Mesendoderm (in vitro differentiated cells): ENCODE measurements at regions not wholly inside any gene's neighbourhood (a gene's known extent, or its start where the extent isn't known, plus 50 kb on each side); places are given as distances from the start of the nearest gene placed in this dataset.

Experiments used
- DNase-seq: peaks from one replicate; pipeline ENCODE4 v3.0.0; 2013
- H2AK5ac ChIP-seq: 2 replicates; pipeline ENCODE4 v1.6.1; 2013; ENCODE audit warnings: low read length, inconsistent platforms
- H2BK120ac ChIP-seq: 2 replicates; pipeline ENCODE4 v1.6.1; 2013; ENCODE audit warnings: low read depth, mild to moderate bottlenecking, low read length, moderate library complexity, mixed read lengths
- H2BK15ac ChIP-seq: replicated peaks from 2 replicates; pipeline ENCODE4 v1.6.1; 2013; ENCODE audit warnings: low read depth, mild to moderate bottlenecking, moderate library complexity
- H2BK5ac ChIP-seq: 2 replicates; pipeline ENCODE4 v1.6.1; 2013; ENCODE audit warnings: low read length, inconsistent platforms
- H3K18ac ChIP-seq: 2 replicates; pipeline ENCODE4 v1.6.1; 2013; ENCODE audit warnings: mild to moderate bottlenecking, low read length, mixed read lengths
- H3K23ac ChIP-seq: one replicate; pipeline ENCODE4 v1.6.1; 2013; ENCODE audit warnings: low read length
- H3K27ac ChIP-seq: 2 replicates; pipeline ENCODE4 v1.5.1; 2013; ENCODE audit warnings: low read depth, mild to moderate bottlenecking, inconsistent platforms, low read length, moderate library complexity
- H3K27me3 ChIP-seq: 2 replicates; pipeline ENCODE4 v1.6.1; 2013; ENCODE audit warnings: low read length, control low read depth, mild to moderate bottlenecking, inconsistent platforms; ENCODE audit not compliant: insufficient read depth, poor library complexity
- H3K36me3 ChIP-seq: 2 replicates; pipeline ENCODE4 v1.6.1; 2013; ENCODE audit warnings: low read length, inconsistent platforms; ENCODE audit not compliant: control insufficient read depth, insufficient read depth
- H3K4ac ChIP-seq: one replicate; pipeline ENCODE4 v1.6.1; 2013; ENCODE audit warnings: low read depth, mild to moderate bottlenecking, low read length, moderate library complexity
- H3K4me1 ChIP-seq: 2 replicates; pipeline ENCODE4 v1.6.1; 2013; ENCODE audit warnings: low read depth, low read length, inconsistent platforms; ENCODE audit not compliant: control insufficient read depth
- H3K4me2 ChIP-seq: 2 replicates; pipeline ENCODE4 v1.6.1; 2013; ENCODE audit warnings: low read length
- H3K4me3 ChIP-seq: 2 replicates; pipeline ENCODE4 v1.5.1; 2013; ENCODE audit warnings: mild to moderate bottlenecking, low read length
- H3K56ac ChIP-seq: one replicate; pipeline ENCODE4 v1.6.1; 2013; ENCODE audit warnings: low read length
- H3K79me1 ChIP-seq: 2 replicates; pipeline ENCODE4 v1.6.1; 2013; ENCODE audit warnings: low read length, inconsistent platforms
- H3K79me2 ChIP-seq: 2 replicates; pipeline ENCODE4 v1.6.1; 2013; ENCODE audit warnings: mild to moderate bottlenecking, low read length; ENCODE audit not compliant: control insufficient read depth, insufficient read depth
- H3K9ac ChIP-seq: 2 replicates; pipeline ENCODE4 v1.6.1; 2013; ENCODE audit warnings: low read length, inconsistent platforms
- H4K5ac ChIP-seq: one replicate; pipeline ENCODE4 v1.6.1; 2013; ENCODE audit warnings: low read length
- H4K8ac ChIP-seq: one replicate; pipeline ENCODE4 v1.6.1; 2013; ENCODE audit warnings: low read depth, mild to moderate bottlenecking, control low read depth, low read length, moderate library complexity
- WGBS: extraction: QIAGEN DNeasy Blood & Tissue Kit; methylation state at CpG from one replicate; pipeline ENCODE4 v1.1.7; 2013; ENCODE audit warnings: low lambda C conversion rate, missing lambda C conversion rate; ENCODE audit not compliant: insufficient coverage; ENCODE audit errors: extremely low coverage; 5-methylcytosine and 5-hydroxymethylcytosine counted together

DNA sequence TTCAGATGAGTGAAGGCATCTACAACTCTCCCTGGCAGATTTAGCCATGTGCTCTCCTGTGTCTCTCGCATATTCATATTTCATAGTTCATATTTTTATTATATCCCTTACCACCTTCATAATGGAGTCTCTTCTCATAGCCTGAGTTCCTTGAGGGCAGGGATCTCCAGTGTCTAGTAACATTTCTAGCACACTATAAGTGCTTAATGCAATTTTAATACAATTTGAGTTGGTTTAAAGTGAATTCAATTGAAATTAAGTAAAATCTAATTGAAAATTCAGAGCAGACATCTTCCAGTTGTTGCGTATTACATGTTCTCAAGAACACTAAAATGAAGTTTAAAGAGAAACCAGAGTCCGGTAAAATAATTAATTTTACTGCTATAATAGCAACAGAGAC is 163.6 kb upstream of the GNAI1 start:
- H3K79me1 ChIP-seq, result no peaks in the 10 kb centered on the region
- no peak overlapping the region for H2AK5ac ChIP-seq
- no peak overlapping the region for H3K4me3 ChIP-seq
- DNase-seq, result no peak
- H3K9ac ChIP-seq, result no peak overlapping the region
- no peak overlapping the region for H2BK5ac ChIP-seq
- H3K27ac ChIP-seq, result no peak overlapping the region
- H3K4me2 ChIP-seq, result no peak overlapping the region
- H3K23ac ChIP-seq, result no peak overlapping the region
- no peak overlapping the region for H2BK15ac ChIP-seq
- H3K4me1 ChIP-seq, result no peaks in the 10 kb centered on the region
- WGBS, result no CpG with 5 or more reads among the region's 3 CpGs
- no peaks in the 10 kb centered on the region for H3K27me3 ChIP-seq
- no peak overlapping the region for H3K4ac ChIP-seq
- no peaks in the 10 kb centered on the region for H3K36me3 ChIP-seq
- no peak overlapping the region for H3K18ac ChIP-seq
- H4K5ac ChIP-seq, result no peak overlapping the region
- no peaks in the 10 kb centered on the region for H3K79me2 ChIP-seq
- H3K56ac ChIP-seq, result no peak overlapping the region
- no peak overlapping the region for H2BK120ac ChIP-seq
- H4K8ac ChIP-seq, result no peak overlapping the region

GRCh38 chr7:79968894-79969293 is 165.7 kb upstream of the GNAI1 start:
- Histone ChIP-seq H4K5ac (no peak overlapping the region), H4K8ac (no peak overlapping the region), H3K79me1 (no peaks in the 10 kb centered on the region), H3K4ac (no peak overlapping the region), H3K27ac (no peak overlapping the region), H3K27me3 (no peaks in the 10 kb centered on the region), H3K18ac (no peak overlapping the region), H3K79me2 (no peaks in the 10 kb centered on the region), H2BK5ac (no peak overlapping the region), H3K36me3 (no peaks in the 10 kb centered on the region), H2BK15ac (no peak overlapping the region), H3K23ac (no peak overlapping the region), H3K56ac (no peak overlapping the region), H3K4me1 (no peaks in the 10 kb centered on the region), H3K4me2 (no peak overlapping the region), H3K9ac (no peak overlapping the region), H3K4me3 (no peak overlapping the region), H2BK120ac (no peak overlapping the region), H2AK5ac (no peak overlapping the region)
- no CpG with 5 or more reads among the region's 2 CpGs for WGBS
- peak; percentile 60 for DNase-seq

DNA sequence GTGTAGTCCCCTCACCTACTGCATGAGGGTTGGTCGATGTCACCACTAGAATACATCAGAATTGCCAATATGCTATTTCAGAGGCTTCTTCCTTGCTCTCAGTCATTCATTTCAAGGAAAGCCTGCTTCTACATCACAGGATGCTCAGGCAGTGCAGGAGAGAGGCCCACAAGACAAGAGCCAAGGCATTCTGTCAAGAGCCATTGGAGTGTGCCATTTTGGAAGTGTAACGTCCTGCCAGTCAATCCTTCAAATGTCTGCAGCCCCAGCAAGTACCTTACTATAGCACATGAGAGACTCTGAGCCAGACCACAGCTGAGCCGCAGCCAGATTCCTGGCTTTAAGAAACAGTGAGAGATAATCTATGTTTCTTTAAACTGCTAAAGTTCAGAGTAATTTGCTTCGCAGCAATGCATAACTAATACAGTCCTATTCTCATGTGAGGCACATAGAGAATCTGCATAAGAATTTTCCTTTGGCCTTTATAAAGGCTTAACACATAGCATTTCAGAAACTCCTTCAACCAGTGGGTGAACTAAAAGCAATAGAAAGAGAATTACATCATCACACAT is 166.5 kb upstream of the GNAI1 start:
- no peak overlapping the region for H2AK5ac ChIP-seq
- no peaks in the 10 kb centered on the region for H3K79me1 ChIP-seq
- H2BK15ac ChIP-seq, result no peak overlapping the region
- H3K56ac ChIP-seq, result no peak overlapping the region
- H3K4me3 ChIP-seq, result no peak overlapping the region
- no peaks in the 10 kb centered on the region for H3K36me3 ChIP-seq
- no peaks in the 10 kb centered on the region for H3K27me3 ChIP-seq
- H2BK5ac ChIP-seq, result no peak overlapping the region
- no peak overlapping the region for H3K4ac ChIP-seq
- peak; percentile 2 for DNase-seq
- no peaks in the 10 kb centered on the region for H3K4me1 ChIP-seq
- H4K8ac ChIP-seq, result no peak overlapping the region
- H4K5ac ChIP-seq, result no peak overlapping the region
- H3K23ac ChIP-seq, result no peak overlapping the region
- H3K18ac ChIP-seq, result no peak overlapping the region
- no peak overlapping the region for H3K27ac ChIP-seq
- H3K4me2 ChIP-seq, result no peak overlapping the region
- WGBS, result no CpG with 5 or more reads among the region's 4 CpGs
- H2BK120ac ChIP-seq, result no peak overlapping the region
- no peaks in the 10 kb centered on the region for H3K79me2 ChIP-seq
- no peak overlapping the region for H3K9ac ChIP-seq

DNA sequence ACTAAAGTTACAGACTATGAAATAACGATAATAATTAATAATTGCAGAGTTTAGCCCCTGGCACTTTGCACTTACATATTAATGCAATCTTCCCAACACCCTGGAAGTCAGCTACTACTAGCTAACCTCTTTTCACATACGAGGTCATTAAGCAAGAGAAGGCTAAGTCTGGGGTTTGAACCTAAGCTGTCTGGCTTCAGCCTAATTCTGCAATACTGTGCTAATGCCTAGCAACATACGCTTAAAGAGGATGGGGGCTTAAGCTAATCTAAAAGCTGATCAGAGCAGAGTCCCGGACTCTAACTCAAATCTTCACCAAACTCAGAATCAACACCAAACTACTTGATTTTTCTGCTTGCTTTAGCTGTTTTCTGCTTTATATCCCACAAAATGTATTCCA is 168.7 kb upstream of the GNAI1 start:
- Histone ChIP-seq H3K27me3 (no peaks in the 10 kb centered on the region), H3K79me2 (no peaks in the 10 kb centered on the region), H3K27ac (no peak overlapping the region), H3K4me3 (no peak overlapping the region), H2BK15ac (no peak overlapping the region), H3K36me3 (no peaks in the 10 kb centered on the region), H3K23ac (no peak overlapping the region), H3K79me1 (no peaks in the 10 kb centered on the region), H3K9ac (no peak overlapping the region), H3K4me2 (no peak overlapping the region), H3K4ac (no peak overlapping the region), H3K18ac (no peak overlapping the region), H3K4me1 (no peaks in the 10 kb centered on the region), H4K8ac (no peak overlapping the region), H3K56ac (no peak overlapping the region), H2BK120ac (no peak overlapping the region), H2AK5ac (no peak overlapping the region), H2BK5ac (no peak overlapping the region), H4K5ac (no peak overlapping the region)
- DNase-seq, result no peak
- WGBS, result no CpG with 5 or more reads among the region's 4 CpGs

GRCh38 chr7:79964463-79964862 is 170.2 kb upstream of the GNAI1 start:
- H2BK5ac ChIP-seq, result no peak overlapping the region
- no peak overlapping the region for H3K18ac ChIP-seq
- no peak overlapping the region for H4K8ac ChIP-seq
- no peak overlapping the region for H3K56ac ChIP-seq
- no peak overlapping the region for H4K5ac ChIP-seq
- H2BK120ac ChIP-seq, result no peak overlapping the region
- no peak overlapping the region for H3K4ac ChIP-seq
- no peak overlapping the region for H3K9ac ChIP-seq
- H3K27ac ChIP-seq, result no peak overlapping the region
- H3K36me3 ChIP-seq, result no peaks in the 10 kb centered on the region
- no peak overlapping the region for H3K23ac ChIP-seq
- no peaks in the 10 kb centered on the region for H3K79me2 ChIP-seq
- H3K4me3 ChIP-seq, result no peak overlapping the region
- H3K4me1 ChIP-seq, result no peaks in the 10 kb centered on the region
- no peak overlapping the region for H2BK15ac ChIP-seq
- no CpG with 5 or more reads among the region's 1 CpG for WGBS
- H3K27me3 ChIP-seq, result no peaks in the 10 kb centered on the region
- no peak for DNase-seq
- H3K4me2 ChIP-seq, result no peak overlapping the region
- no peaks in the 10 kb centered on the region for H3K79me1 ChIP-seq
- no peak overlapping the region for H2AK5ac ChIP-seq

- Histone ChIP-seq H3K56ac (no peak overlapping the region), H3K9ac (no peak overlapping the region), H3K79me1 (no peaks in the 10 kb centered on the region), H3K36me3 (no peaks in the 10 kb centered on the region), H4K5ac (no peak overlapping the region), H3K27ac (no peak overlapping the region), H3K79me2 (no peaks in the 10 kb centered on the region), H3K18ac (no peak overlapping the region), H3K4me1 (no peaks in the 10 kb centered on the region), H3K4me2 (no peak overlapping the region), H2BK15ac (no peak overlapping the region), H3K23ac (no peak overlapping the region), H2BK120ac (no peak overlapping the region), H3K27me3 (no peaks in the 10 kb centered on the region), H4K8ac (no peak overlapping the region), H3K4me3 (no peak overlapping the region), H2AK5ac (no peak overlapping the region), H3K4ac (no peak overlapping the region), H2BK5ac (no peak overlapping the region)
- WGBS, result no CpG with 5 or more reads among the region's 4 CpGs
- no peak for DNase-seq
These were observed 181.5 kb upstream of the GNAI1 start for GRCh38 chr7:79953130-79953529.
